ENCODE measurements at regions not wholly inside any gene's neighbourhood (a gene's known extent, or its start where the extent isn't known, plus 50 kb on each side); places are given as distances from the start of the nearest gene placed in this dataset.

GRCh38 chr10:10786109-10787090, 231.3 kb upstream of the CELF2 start:
- TF ChIP-seq CTCF (IDR thresholded peaks at IDR 0.05) (no peak), POLR2A (IDR thresholded peaks at IDR 0.05) (no peak)
